A673 (cell line): ENCODE measurements at regions not wholly inside any gene's neighbourhood (a gene's known extent, or its start where the extent isn't known, plus 50 kb on each side); places are given as distances from the start of the nearest gene placed in this dataset.

Experiments used
- EZH2 ChIP-seq: fragments of 200-600 bp; sonication (generic); IDR thresholded peaks from 2 replicates; pipeline ENCODE4 v1.6.1; 2017; ENCODE audit warnings: borderline replicate concordance, low read depth, mild to moderate bottlenecking, mixed read lengths, antibody characterized with exemption, low read length; ENCODE audit not compliant: poor library complexity, severe bottlenecking
- TF ChIP-seq, protein P1 (sequence below): fragments of 300-800, 200-600 bp; sonication (generic); conservative IDR thresholded peaks from 2 replicates; pipeline ENCODE4 v1.5.1; 2017; ENCODE audit warnings: low read depth, mild to moderate bottlenecking, antibody characterized with exemption, low read length, moderate library complexity, mixed read lengths

- TF ChIP-seq, protein P1, sequence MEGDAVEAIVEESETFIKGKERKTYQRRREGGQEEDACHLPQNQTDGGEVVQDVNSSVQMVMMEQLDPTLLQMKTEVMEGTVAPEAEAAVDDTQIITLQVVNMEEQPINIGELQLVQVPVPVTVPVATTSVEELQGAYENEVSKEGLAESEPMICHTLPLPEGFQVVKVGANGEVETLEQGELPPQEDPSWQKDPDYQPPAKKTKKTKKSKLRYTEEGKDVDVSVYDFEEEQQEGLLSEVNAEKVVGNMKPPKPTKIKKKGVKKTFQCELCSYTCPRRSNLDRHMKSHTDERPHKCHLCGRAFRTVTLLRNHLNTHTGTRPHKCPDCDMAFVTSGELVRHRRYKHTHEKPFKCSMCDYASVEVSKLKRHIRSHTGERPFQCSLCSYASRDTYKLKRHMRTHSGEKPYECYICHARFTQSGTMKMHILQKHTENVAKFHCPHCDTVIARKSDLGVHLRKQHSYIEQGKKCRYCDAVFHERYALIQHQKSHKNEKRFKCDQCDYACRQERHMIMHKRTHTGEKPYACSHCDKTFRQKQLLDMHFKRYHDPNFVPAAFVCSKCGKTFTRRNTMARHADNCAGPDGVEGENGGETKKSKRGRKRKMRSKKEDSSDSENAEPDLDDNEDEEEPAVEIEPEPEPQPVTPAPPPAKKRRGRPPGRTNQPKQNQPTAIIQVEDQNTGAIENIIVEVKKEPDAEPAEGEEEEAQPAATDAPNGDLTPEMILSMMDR: no peak
- TF ChIP-seq EZH2: no peak
These were observed 1183.3 kb downstream of the DTWD2 start for GRCh38 chr5:117805058-117805457.
